Stimulated activated naive CD4-positive, alpha-beta T cell (primary cell): ENCODE measurements at regions not wholly inside any gene's neighbourhood (a gene's known extent, or its start where the extent isn't known, plus 50 kb on each side); places are given as distances from the start of the nearest gene placed in this dataset.

Experiments used
- DNase-seq, 6 experiments: peaks; one replicate each; lab custom pipeline; 2025; lab: John Stamatoyannopoulos, UW

GRCh38 chr12:14153803-14154202, 172.4 kb upstream of the GRIN2B start:
- DNase-seq, result no peak

GRCh38 chr12:14156606-14157005, 175.2 kb upstream of the GRIN2B start:
- no peak for DNase-seq

- DNase-seq, result no peak
Measured at GRCh38 chr12:14157088-14157747, 175.8 kb upstream of the GRIN2B start.

GRCh38 chr12:14164266-14164665, 182.9 kb upstream of the GRIN2B start:
- no peak for DNase-seq

- peak in 3 of 6 experiments; percentile 11 to 43 (median 28) for DNase-seq
Measured at GRCh38 chr12:14167005-14167628, 185.7 kb upstream of the GRIN2B start.

- DNase-seq, result no peak
Measured at GRCh38 chr12:14169281-14169680, 187.9 kb upstream of the GRIN2B start.

GRCh38 chr12:14171106-14171505, 189.7 kb upstream of the GRIN2B start:
- DNase-seq, result no peak

GRCh38 chr12:14175206-14175605, 190.3 kb upstream of the ATF7IP start:
- no peak for DNase-seq

- DNase-seq, result peak in 2 of 6 experiments; percentile 9 to 31
Measured at GRCh38 chr12:14185427-14186192, 179.9 kb upstream of the ATF7IP start.

GRCh38 chr12:14186193-14186502, 179.3 kb upstream of the ATF7IP start:
- no peak for DNase-seq

GRCh38 chr12:14187002-14187401, 178.5 kb upstream of the ATF7IP start:
- DNase-seq, result no peak

GRCh38 chr12:14187966-14188365, 177.5 kb upstream of the ATF7IP start:
- DNase-seq, result no peak

- DNase-seq, result no peak
Measured at GRCh38 chr12:14188744-14189143, 176.7 kb upstream of the ATF7IP start.

- no peak for DNase-seq
Measured at GRCh38 chr12:14190694-14191093, 174.8 kb upstream of the ATF7IP start.

- no peak for DNase-seq
Measured at GRCh38 chr12:14191612-14192011, 173.9 kb upstream of the ATF7IP start.

- DNase-seq, result no peak
Measured at GRCh38 chr12:14193639-14194038, 171.8 kb upstream of the ATF7IP start.

GRCh38 chr12:14194572-14194971, 170.9 kb upstream of the ATF7IP start:
- no peak for DNase-seq

- DNase-seq, result no peak
Measured at GRCh38 chr12:14199455-14200198, 165.9 kb upstream of the ATF7IP start.

GRCh38 chr12:14200598-14200997, 164.9 kb upstream of the ATF7IP start:
- no peak for DNase-seq

GRCh38 chr12:14201291-14201690, 164.2 kb upstream of the ATF7IP start:
- DNase-seq, result no peak

- no peak for DNase-seq
Measured at GRCh38 chr12:14207905-14208551, 157.5 kb upstream of the ATF7IP start.

GRCh38 chr12:14211947-14212387, 153.5 kb upstream of the ATF7IP start:
- no peak for DNase-seq
